MM.1S (cell line): ENCODE measurements at regions not wholly inside any gene's neighbourhood (a gene's known extent, or its start where the extent isn't known, plus 50 kb on each side); places are given as distances from the start of the nearest gene placed in this dataset.

ENCODE experiments used
- DNase-seq: peaks from one replicate; pipeline ENCODE4 v3.0.0-alpha.2; 2015
- H2AFZ ChIP-seq: fragments of 300-600 bp; sonication (generic); 2 replicates; pipeline ENCODE4 v1.6.0; 2016; ENCODE audit warnings: antibody characterized with exemption, low read length
- H3F3A ChIP-seq: fragments of 300-600 bp; sonication (generic); 2 replicates; pipeline ENCODE4 v1.6.1; 2016; ENCODE audit warnings: mild to moderate bottlenecking, antibody characterized with exemption, low read length, moderate library complexity, mixed read lengths; ENCODE audit not compliant: insufficient read depth
- H3K27ac ChIP-seq: fragments of 300-600 bp; sonication (generic); 2 replicates; pipeline ENCODE4 v1.5.1; 2016; ENCODE audit warnings: mild to moderate bottlenecking, low read length
- H3K27me3 ChIP-seq: fragments of 300-600 bp; sonication (generic); replicated peaks from 2 replicates; pipeline ENCODE4 v1.6.0; 2016; ENCODE audit warnings: low read length; ENCODE audit not compliant: insufficient read depth
- H3K36me3 ChIP-seq: fragments of 300-600 bp; sonication (generic); replicated peaks from 2 replicates; pipeline ENCODE4 v1.6.1; 2016; ENCODE audit warnings: mild to moderate bottlenecking, low read length, mixed read lengths; ENCODE audit not compliant: insufficient read depth
- H3K4me1 ChIP-seq: fragments of 300-600 bp; sonication (generic); 2 replicates; pipeline ENCODE4 v1.6.1; 2016; ENCODE audit warnings: low read length, mixed read lengths
- H3K4me2 ChIP-seq: fragments of 300-600 bp; sonication (generic); 2 replicates; pipeline ENCODE4 v1.6.0; 2016; ENCODE audit warnings: low read depth, low read length
- H3K4me3 ChIP-seq: fragments of 300-600 bp; sonication (generic); 2 replicates; pipeline ENCODE4 v1.5.1; 2016; ENCODE audit warnings: low read length, mixed read lengths
- H3K79me2 ChIP-seq: fragments of 300-600 bp; sonication (generic); 2 replicates; pipeline ENCODE4 v1.6.1; 2016; ENCODE audit warnings: mixed run types, low read length, mixed read lengths
- H3K9ac ChIP-seq: fragments of 300-600 bp; sonication (generic); 2 replicates; pipeline ENCODE4 v1.6.1; 2016; ENCODE audit warnings: low read length, mixed read lengths
- H3K9me2 ChIP-seq: fragments of 300-600 bp; sonication (generic); replicated peaks from 2 replicates; pipeline ENCODE4 v1.6.1; 2016; ENCODE audit warnings: mild to moderate bottlenecking, low read length, mixed read lengths; ENCODE audit not compliant: insufficient read depth
- H3K9me3 ChIP-seq: fragments of 300-600 bp; sonication (generic); replicated peaks from 2 replicates; pipeline ENCODE4 v1.6.1; 2016; ENCODE audit warnings: mild to moderate bottlenecking, low read length, mixed read lengths; ENCODE audit not compliant: insufficient read depth
- H4K20me1 ChIP-seq: fragments of 300-600 bp; sonication (generic); 2 replicates; pipeline ENCODE4 v1.6.1; 2016; ENCODE audit warnings: mild to moderate bottlenecking, low read length, moderate library complexity, mixed read lengths; ENCODE audit not compliant: insufficient read depth
- EZH2 ChIP-seq: fragments of 300-600 bp; sonication (generic); optimal IDR thresholded peaks from 2 replicates; pipeline ENCODE3; 2017; ENCODE audit warnings: low read depth, mild to moderate bottlenecking, antibody characterized with exemption, low read length, mixed read lengths
- EZH2phosphoT487 ChIP-seq: fragments of 300-600 bp; sonication (generic); IDR thresholded peaks from 2 replicates; pipeline ENCODE4 v1.6.1; 2018; ENCODE audit warnings: antibody characterized with exemption, low read length
- TF ChIP-seq, protein P1 (sequence below): fragments of 300-600 bp; sonication (generic); IDR thresholded peaks from 2 replicates; pipeline ENCODE4 v1.5.1; 2016; ENCODE audit warnings: antibody characterized with exemption, low read length, mixed read lengths

DNA sequence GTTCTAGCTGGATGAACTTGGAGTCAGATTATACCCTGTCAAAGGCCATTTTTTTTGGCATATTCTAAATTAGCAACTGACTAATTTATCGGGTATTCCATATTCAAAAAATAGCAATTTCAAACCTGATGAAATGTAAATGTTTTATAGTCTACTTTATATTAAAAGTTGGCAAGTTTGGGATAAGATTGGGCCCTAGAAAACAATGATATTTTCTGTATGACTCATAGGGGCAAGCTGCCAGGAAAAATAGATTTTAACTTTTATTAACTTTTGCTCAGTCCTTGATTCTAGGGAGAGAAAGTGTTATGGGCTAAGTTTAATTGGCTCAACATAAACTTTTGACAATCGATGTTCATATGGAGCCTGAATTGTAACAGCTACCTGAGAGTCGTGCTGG lies 576.9 kb upstream of the B3GALT2 start:
- no peak overlapping the region for H3K4me2 ChIP-seq
- no peak overlapping the region for H3K4me3 ChIP-seq
- no peaks in the 10 kb centered on the region for H3K9me3 ChIP-seq
- no peaks in the 10 kb centered on the region for H4K20me1 ChIP-seq
- TF ChIP-seq EZH2phosphoT487: no peak
- TF ChIP-seq, protein P1, sequence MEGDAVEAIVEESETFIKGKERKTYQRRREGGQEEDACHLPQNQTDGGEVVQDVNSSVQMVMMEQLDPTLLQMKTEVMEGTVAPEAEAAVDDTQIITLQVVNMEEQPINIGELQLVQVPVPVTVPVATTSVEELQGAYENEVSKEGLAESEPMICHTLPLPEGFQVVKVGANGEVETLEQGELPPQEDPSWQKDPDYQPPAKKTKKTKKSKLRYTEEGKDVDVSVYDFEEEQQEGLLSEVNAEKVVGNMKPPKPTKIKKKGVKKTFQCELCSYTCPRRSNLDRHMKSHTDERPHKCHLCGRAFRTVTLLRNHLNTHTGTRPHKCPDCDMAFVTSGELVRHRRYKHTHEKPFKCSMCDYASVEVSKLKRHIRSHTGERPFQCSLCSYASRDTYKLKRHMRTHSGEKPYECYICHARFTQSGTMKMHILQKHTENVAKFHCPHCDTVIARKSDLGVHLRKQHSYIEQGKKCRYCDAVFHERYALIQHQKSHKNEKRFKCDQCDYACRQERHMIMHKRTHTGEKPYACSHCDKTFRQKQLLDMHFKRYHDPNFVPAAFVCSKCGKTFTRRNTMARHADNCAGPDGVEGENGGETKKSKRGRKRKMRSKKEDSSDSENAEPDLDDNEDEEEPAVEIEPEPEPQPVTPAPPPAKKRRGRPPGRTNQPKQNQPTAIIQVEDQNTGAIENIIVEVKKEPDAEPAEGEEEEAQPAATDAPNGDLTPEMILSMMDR: no peak
- no peak for DNase-seq
- no peaks in the 10 kb centered on the region for H3K79me2 ChIP-seq
- no peaks in the 10 kb centered on the region for H3F3A ChIP-seq
- no peaks in the 10 kb centered on the region for H3K9me2 ChIP-seq
- H3K36me3 ChIP-seq: no peaks in the 10 kb centered on the region
- H3K27me3 ChIP-seq: no peaks in the 10 kb centered on the region
- no peak overlapping the region for H2AFZ ChIP-seq
- no peak overlapping the region for H3K9ac ChIP-seq
- no peak overlapping the region for H3K27ac ChIP-seq
- H3K4me1 ChIP-seq: no peaks in the 10 kb centered on the region

GRCh38 chr1:193762236-193762635 lies 575.8 kb upstream of the B3GALT2 start:
- Histone ChIP-seq H3K4me2 (no peak overlapping the region), H3K27ac (no peak overlapping the region), H3K36me3 (no peaks in the 10 kb centered on the region), H3K4me3 (no peak overlapping the region), H2AFZ (no peak overlapping the region), H3K9me3 (no peaks in the 10 kb centered on the region), H3K79me2 (no peaks in the 10 kb centered on the region), H3K4me1 (no peaks in the 10 kb centered on the region), H3K9ac (no peak overlapping the region), H3F3A (no peaks in the 10 kb centered on the region), H3K27me3 (no peaks in the 10 kb centered on the region), H3K9me2 (no peaks in the 10 kb centered on the region), H4K20me1 (no peaks in the 10 kb centered on the region)
- TF ChIP-seq, protein P1: no peak
- TF ChIP-seq EZH2: no peak
- no peak for TF ChIP-seq EZH2phosphoT487
- no peak for DNase-seq

- Histone ChIP-seq H3K27ac (no peak overlapping the region), H4K20me1 (no peaks in the 10 kb centered on the region), H3K4me3 (no peak overlapping the region), H3K36me3 (no peaks in the 10 kb centered on the region), H3K4me2 (no peak overlapping the region), H3F3A (no peaks in the 10 kb centered on the region), H3K9me2 (no peaks in the 10 kb centered on the region), H3K9me3 (no peaks in the 10 kb centered on the region), H3K9ac (no peak overlapping the region), H3K79me2 (no peaks in the 10 kb centered on the region), H2AFZ (no peak overlapping the region), H3K4me1 (no peaks in the 10 kb centered on the region), H3K27me3 (no peaks in the 10 kb centered on the region)
- DNase-seq: no peak
- TF ChIP-seq, protein P1: no peak
- no peak for TF ChIP-seq EZH2
- TF ChIP-seq EZH2phosphoT487: no peak
Measured at GRCh38 chr1:193755441-193755840, 569.0 kb upstream of the B3GALT2 start.
